Spinal cord (tissue), 9 donors: ENCODE measurements at regions not wholly inside any gene's neighbourhood (a gene's known extent, or its start where the extent isn't known, plus 50 kb on each side); places are given as distances from the start of the nearest gene placed in this dataset.
"Not testable (repeated sequence)": the region's sequence is repeated elsewhere in the genome, so short reads cannot be mapped to it uniquely, and the experiment has no call there.

Source experiments
- DNase-seq, 6 donors: peaks; one replicate each; pipeline versions ENCODE4 v3.0.0 to v3.0.0-alpha.2; 2013 to 2015; ENCODE audit warnings: low spot score in 6 of 6, low read depth in 4 of 6
- H3K27ac ChIP-seq: one replicate; pipeline ENCODE4 v1.5.1; 2013; ENCODE audit warnings: low read depth, low read length, control low read depth
- H3K27me3 ChIP-seq: one replicate; pipeline ENCODE4 v1.6.1; 2013; ENCODE audit warnings: low read length; ENCODE audit not compliant: control insufficient read depth, insufficient read depth
- H3K36me3 ChIP-seq: one replicate; pipeline ENCODE4 v1.6.1; 2013; ENCODE audit warnings: low read length; ENCODE audit not compliant: control insufficient read depth, insufficient read depth
- H3K4me1 ChIP-seq: one replicate; pipeline ENCODE4 v1.6.1; 2013; ENCODE audit warnings: low read length; ENCODE audit not compliant: control insufficient read depth, insufficient read depth
- H3K4me3 ChIP-seq: one replicate; pipeline ENCODE4 v1.5.1; 2013; ENCODE audit warnings: low read depth, low read length, control low read depth
- H3K9me3 ChIP-seq: one replicate; pipeline ENCODE4 v1.6.1; 2013; ENCODE audit warnings: low read length; ENCODE audit not compliant: control insufficient read depth, insufficient read depth
- WGBS: methylation state at CpG from one replicate; pipeline ENCODE4 v1.1.5; 2013; ENCODE audit warnings: missing lambda C conversion rate; ENCODE audit not compliant: insufficient coverage; 5-methylcytosine and 5-hydroxymethylcytosine counted together
- donor health status: healthy.

- Histone ChIP-seq H3K27ac (no peak overlapping the region), H3K36me3 (no peaks in the 10 kb centered on the region), H3K9me3 (no peaks in the 10 kb centered on the region), H3K27me3 (no peaks in the 10 kb centered on the region), H3K4me1 (no peaks in the 10 kb centered on the region), H3K4me3 (no peak overlapping the region)
- DNase-seq: no peak
Observed at GRCh38 chrX:81857192-81857591, 655.3 kb downstream of the SH3BGRL start.

GRCh38 chrX:81866873-81867272 is 665.0 kb downstream of the SH3BGRL start:
- Histone ChIP-seq H3K9me3 (peaks cover 12% of the 10 kb centered on the region), H3K27ac (no peak overlapping the region), H3K36me3 (no peaks in the 10 kb centered on the region), H3K4me1 (no peaks in the 10 kb centered on the region), H3K4me3 (no peak overlapping the region), H3K27me3 (no peaks in the 10 kb centered on the region)
- no peak for DNase-seq
- 81% methylated on average over 3 of the region's 3 CpGs for WGBS

GRCh38 chrX:81868979-81869378 is 667.1 kb downstream of the SH3BGRL start:
- Histone ChIP-seq H3K4me3 (no peak overlapping the region), H3K27ac (no peak overlapping the region), H3K4me1 (no peaks in the 10 kb centered on the region), H3K27me3 (no peaks in the 10 kb centered on the region), H3K36me3 (no peaks in the 10 kb centered on the region), H3K9me3 (peaks cover 14% of the 10 kb centered on the region)
- DNase-seq: no peak
- WGBS: 83% methylated on average over 5 of the region's 5 CpGs

GRCh38 chrX:81874807-81875206 is 672.9 kb downstream of the SH3BGRL start:
- Histone ChIP-seq H3K27ac (no peak overlapping the region), H3K36me3 (no peaks in the 10 kb centered on the region), H3K9me3 (peaks cover 12% of the 10 kb centered on the region), H3K4me3 (no peak overlapping the region), H3K27me3 (no peaks in the 10 kb centered on the region), H3K4me1 (no peaks in the 10 kb centered on the region)
- WGBS: 93% methylated on average over 3 of the region's 3 CpGs
- DNase-seq: no peak

GRCh38 chrX:81875800-81876199 is 673.9 kb downstream of the SH3BGRL start:
- Histone ChIP-seq H3K4me1 (no peaks in the 10 kb centered on the region), H3K9me3 (peaks cover 12% of the 10 kb centered on the region), H3K4me3 (no peak overlapping the region), H3K27me3 (no peaks in the 10 kb centered on the region), H3K36me3 (no peaks in the 10 kb centered on the region), H3K27ac (no peak overlapping the region)
- WGBS: 84% methylated on average over 1 of the region's 1 CpG
- no peak for DNase-seq

- Histone ChIP-seq H3K27ac (no peak overlapping the region), H3K4me3 (no peak overlapping the region)
- 93% methylated on average over 5 of the region's 7 CpGs for WGBS
Observed at GRCh38 chrX:81876437-81876836, 674.5 kb downstream of the SH3BGRL start.

GRCh38 chrX:81890521-81890920 is 688.6 kb downstream of the SH3BGRL start:
- no peaks in the 10 kb centered on the region for H3K27me3 ChIP-seq
- H3K36me3 ChIP-seq: no peaks in the 10 kb centered on the region
- no peak overlapping the region for H3K4me3 ChIP-seq
- no peak overlapping the region for H3K27ac ChIP-seq
- no peaks in the 10 kb centered on the region for H3K4me1 ChIP-seq
- DNase-seq: no peak
- 80% methylated on average over 1 of the region's 1 CpG for WGBS
- H3K9me3 ChIP-seq: no peaks in the 10 kb centered on the region

More at GRCh38 chrX:81876437-81876836, 674.5 kb downstream of the SH3BGRL start:
- no peaks in the 10 kb centered on the region for H3K4me1 ChIP-seq
- H3K27me3 ChIP-seq: no peaks in the 10 kb centered on the region
- peaks cover 8% of the 10 kb centered on the region for H3K9me3 ChIP-seq
- no peak for DNase-seq
- no peaks in the 10 kb centered on the region for H3K36me3 ChIP-seq

GRCh38 chrX:81900522-81900921 is 698.6 kb downstream of the SH3BGRL start:
- H3K27ac ChIP-seq: no peak overlapping the region
- H3K4me1 ChIP-seq: no peaks in the 10 kb centered on the region
- no peaks in the 10 kb centered on the region for H3K36me3 ChIP-seq
- no peaks in the 10 kb centered on the region for H3K9me3 ChIP-seq
- no peak overlapping the region for H3K4me3 ChIP-seq
- H3K27me3 ChIP-seq: no peaks in the 10 kb centered on the region
- DNase-seq: no peak

- no peaks in the 10 kb centered on the region for H3K27me3 ChIP-seq
Observed at GRCh38 chrX:81925812-81926211, 723.9 kb downstream of the SH3BGRL start.

GRCh38 chrX:81945911-81946310 is 744.0 kb downstream of the SH3BGRL start:
- no CpG with 5 or more reads among the region's 5 CpGs for WGBS
- H3K27me3 ChIP-seq, H3K36me3 ChIP-seq, H3K4me3 ChIP-seq, H3K27ac ChIP-seq, H3K9me3 ChIP-seq, DNase-seq, H3K4me1 ChIP-seq: not testable (repeated sequence)

More at GRCh38 chrX:81925812-81926211, 723.9 kb downstream of the SH3BGRL start:
- Histone ChIP-seq H3K4me3 (no peak overlapping the region), H3K9me3 (no peaks in the 10 kb centered on the region), H3K27ac (no peak overlapping the region), H3K36me3 (no peaks in the 10 kb centered on the region), H3K4me1 (no peaks in the 10 kb centered on the region)
- no peak for DNase-seq
- WGBS: 77% methylated on average over 2 of the region's 2 CpGs
